HepG2 (cell line): ENCODE measurements at regions not wholly inside any gene's neighbourhood (a gene's known extent, or its start where the extent isn't known, plus 50 kb on each side); places are given as distances from the start of the nearest gene placed in this dataset.

Experiments used
- ATAC-seq: fragments of 200-7000 bp; cut with Tn5 transposase; 3 replicates; pipeline ENCODE4 v1.9.1; 2020; ENCODE audit warnings: mild to moderate bottlenecking, moderate library complexity
- BruUV-seq: library from RNA; stranded (reverse); fragments of 400-500 nt; replicated peaks from 2 replicates; lab custom pipeline; 2021; lab: Mats Ljungman, UMichigan
- CTCF ChIA-PET: fragments of 300-600 bp; formaldehyde crosslinking; extraction: SDS; loops from one replicate; lab custom pipeline; 2021; ENCODE audit warnings: low total read pairs, inconsistent platforms, low intra/inter-chr PET ratio; lab: Yijun Ruan, JAX
- POLR2A ChIA-PET: fragments of 350-600 bp; sonication (Branson Sonifier 250); formaldehyde crosslinking; loops from one replicate; lab custom pipeline; 2020; ENCODE audit warnings: antibody characterized with exemption, inconsistent platforms; lab: Yijun Ruan, JAX
- DNase-seq: peaks from one replicate; pipeline ENCODE4 v3.0.0-alpha.2; 2015; ENCODE audit warnings: low spot score
- FAIRE-seq: peaks from 3 replicates; lab custom pipeline; 2011; peaks lifted over from hg19 to GRCh38; lab: Jason Lieb, UNC
- H2AFZ ChIP-seq: one replicate; pipeline ENCODE4 v1.6.1; 2011; ENCODE audit warnings: low read length, inconsistent platforms
- H3K27ac ChIP-seq: fragments of 300-600 bp; 3 replicates; pipeline ENCODE4 v1.8.0; 2011; ENCODE audit warnings: mixed run types, mild to moderate bottlenecking, mixed read lengths, low read length, inconsistent platforms; ENCODE audit not compliant: insufficient read depth; ENCODE audit errors: extremely low read length
- H3K27me3 ChIP-seq, 2 experiments: fragments of 200-600 bp in 1 of 2; 2 replicates in 1 of 2; 3 replicates in 1 of 2; pipeline versions ENCODE4 v1.6.0 to v1.8.0; 2011; ENCODE audit warnings: low read length in 2 of 2, mild to moderate bottlenecking in 2 of 2, moderate library complexity in 2 of 2, inconsistent platforms in 1 of 2; ENCODE audit not compliant: insufficient read depth in 2 of 2, control insufficient read depth in 1 of 2
- H3K36me3 ChIP-seq, 2 experiments: fragments of 200-600 bp in 1 of 2; replicated peaks in 1 of 2; 2 replicates in 1 of 2; 3 replicates in 1 of 2; pipeline versions ENCODE4 v1.5.1 to v1.8.0; 2011; ENCODE audit warnings: low read length in 2 of 2, inconsistent platforms in 1 of 2; ENCODE audit not compliant: insufficient read depth in 2 of 2, control insufficient read depth in 1 of 2
- H3K4me1 ChIP-seq: 2 replicates; pipeline ENCODE4 v1.5.1; 2012; ENCODE audit warnings: low read length, inconsistent platforms; ENCODE audit not compliant: insufficient read depth
- H3K4me2 ChIP-seq: 2 replicates; pipeline ENCODE4 v1.6.0; 2011; ENCODE audit warnings: low read depth, low read length, inconsistent platforms
- H3K4me3 ChIP-seq, 3 experiments: fragments of 200-600 bp in 1 of 3; sonication (generic), shearing (Covaris generic) in 1 of 3; replicated peaks in 1 of 3; 2 replicates each; pipeline ENCODE4 v1.5.1; 2011 to 2016; ENCODE audit warnings: low read length in 3 of 3, inconsistent platforms in 2 of 3, low read depth in 2 of 3, mild to moderate bottlenecking in 2 of 3, control low read depth in 1 of 3, mixed read lengths in 1 of 3; ENCODE audit not compliant: insufficient read depth in 1 of 3
- H3K79me2 ChIP-seq: one replicate; pipeline ENCODE4 v1.6.1; 2011; ENCODE audit warnings: low read length, inconsistent platforms; ENCODE audit not compliant: insufficient read depth
- H3K9ac ChIP-seq: 2 replicates; pipeline ENCODE4 v1.6.0; 2011; ENCODE audit warnings: mild to moderate bottlenecking, low read depth, low read length, inconsistent platforms; ENCODE audit not compliant: insufficient read depth
- H3K9me3 ChIP-seq: 2 replicates; pipeline ENCODE4 v1.5.1; 2012; ENCODE audit warnings: mild to moderate bottlenecking, low read length
- H4K20me1 ChIP-seq: 2 replicates; pipeline ENCODE4 v1.6.0; 2011; ENCODE audit warnings: inconsistent platforms, mild to moderate bottlenecking, low read length, moderate library complexity; ENCODE audit not compliant: insufficient read depth
- CHD2 ChIP-seq: IDR thresholded peaks from 2 replicates; pipeline ENCODE4 v1.6.1; 2011; ENCODE audit warnings: low read depth, low read length, improper control_type of control experiment
- DR1 ChIP-seq: sonication (generic); formaldehyde crosslinking; IDR thresholded peaks from 2 replicates; pipeline ENCODE4 v1.8.0; 2021; ENCODE audit warnings: mild to moderate bottlenecking, missing genetic modification reagents, inconsistent platforms
- ERF ChIP-seq: IDR thresholded peaks from 2 replicates; pipeline ENCODE4 v1.6.1; 2018; ENCODE audit warnings: missing biosample characterization, missing genetic modification reagents
- JARID2 ChIP-seq: sonication (generic); formaldehyde crosslinking; IDR thresholded peaks from 2 replicates; pipeline ENCODE4 v1.8.1; 2023; ENCODE audit warnings: missing genetic modification reagents, inconsistent platforms; ENCODE audit not compliant: insufficient replicate concordance
- KDM2A ChIP-seq: sonication (generic); formaldehyde crosslinking; IDR thresholded peaks from 2 replicates; pipeline ENCODE4 v1.4.0; 2020; ENCODE audit warnings: low read depth, missing genetic modification reagents, borderline replicate concordance
- MEIS1 ChIP-seq: sonication (generic); formaldehyde crosslinking; IDR thresholded peaks from 2 replicates; pipeline ENCODE4 v1.9.0; 2021; ENCODE audit warnings: mild to moderate bottlenecking, missing genetic modification reagents, moderate library complexity, borderline replicate concordance
- WGBS: methylation state at CpG from one replicate; pipeline ENCODE4 v1.1.6; 2017; ENCODE audit warnings: low lambda C conversion rate; 5-methylcytosine and 5-hydroxymethylcytosine counted together
- in situ Hi-C: cut with HindIII; loops from 2 replicates; pipeline ENCODE4 v1.10.0; 2017; ENCODE audit warnings: low pct_unique_long_range_greater_than_20kb; ENCODE audit not compliant: extremely low pct_ligation_motif_present
- intact Hi-C: fragments of 100-400 bp; cut with micrococcal nuclease; formaldehyde crosslinking; loops from one replicate; pipeline ENCODE4 v1.10.0; 2022; ENCODE audit not compliant: unreplicated experiment
- TF ChIP-seq, protein P1 (sequence below): sonication (generic); formaldehyde crosslinking; IDR thresholded peaks from 2 replicates; pipeline ENCODE4 v1.4.0; 2020; ENCODE audit warnings: missing genetic modification reagents

- Histone ChIP-seq H3K79me2 (no peaks in the 10 kb centered on the region), H3K27ac (no peak overlapping the region), H3K4me2 (no peak overlapping the region), H3K4me1 (peaks cover 34% of the 10 kb centered on the region), H4K20me1 (no peaks in the 10 kb centered on the region), H2AFZ (no peak overlapping the region), H3K36me3 (no peaks in the 10 kb centered on the region), H3K4me3 (no peak overlapping the region), H3K9me3 (no peaks in the 10 kb centered on the region), H3K27me3 (no peaks in the 10 kb centered on the region), H3K9ac (no peak overlapping the region)
- ChIA-PET CTCF (no interaction called here), POLR2A (no interaction called here)
- BruUV-seq = no TSS peak
- DNase-seq (no peak), ATAC-seq (no peak), FAIRE-seq (no peak)
- WGBS = 90% methylated on average over 1 of the region's 1 CpG
- in situ Hi-C loops = no loop called here
- TF ChIP-seq, protein P1, sequence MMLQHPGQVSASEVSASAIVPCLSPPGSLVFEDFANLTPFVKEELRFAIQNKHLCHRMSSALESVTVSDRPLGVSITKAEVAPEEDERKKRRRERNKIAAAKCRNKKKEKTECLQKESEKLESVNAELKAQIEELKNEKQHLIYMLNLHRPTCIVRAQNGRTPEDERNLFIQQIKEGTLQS = no peak
- TF ChIP-seq CHD2 (no peak), DR1 (no peak), MEIS1 (CRISPR knock-in tag) (no peak), JARID2 (no peak), KDM2A (CRISPR knock-in tag) (no peak)
- intact Hi-C loops = no loop called here
Observed at GRCh38 chr7:35992436-35992835, 160.6 kb upstream of the EEPD1 start.

DNA sequence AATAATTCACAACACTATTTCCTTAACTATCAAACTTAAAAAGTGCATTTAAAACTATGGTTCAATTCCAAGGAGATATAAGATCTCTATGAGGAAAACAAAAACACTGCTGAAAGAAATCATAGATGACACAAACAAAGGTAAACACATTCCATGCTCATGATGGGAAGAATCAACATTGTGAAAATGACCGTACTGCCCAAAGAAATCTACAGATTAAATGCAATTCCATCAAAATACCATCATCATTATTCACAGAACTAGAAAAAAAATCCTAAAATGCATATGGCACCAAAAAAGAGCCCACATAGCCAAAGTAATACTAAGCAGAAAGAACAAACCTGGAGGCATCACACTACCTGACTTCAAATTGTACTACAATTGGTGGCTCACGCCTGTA is 159.9 kb upstream of the EEPD1 start:
- H3K9ac ChIP-seq = no peak overlapping the region
- BruUV-seq = no TSS peak
- WGBS = 20% methylated on average over 2 of the region's 2 CpGs
- POLR2A ChIA-PET = no interaction called here
- no peaks in the 10 kb centered on the region for H3K79me2 ChIP-seq
- peaks cover 34% of the 10 kb centered on the region for H3K4me1 ChIP-seq
- DNase-seq = no peak
- H3K4me2 ChIP-seq = no peak overlapping the region
- H3K27me3 ChIP-seq = no peaks in the 10 kb centered on the region
- TF ChIP-seq ERF (CRISPR knock-in tag) = no peak
- TF ChIP-seq, all 625 proteins: peak for 0
- in situ Hi-C loops = no loop called here
- no peak for ATAC-seq
- no peak overlapping the region for H2AFZ ChIP-seq
- no peak overlapping the region for H3K4me3 ChIP-seq
- H3K36me3 ChIP-seq = no peaks in the 10 kb centered on the region
- H4K20me1 ChIP-seq = no peaks in the 10 kb centered on the region
- intact Hi-C loops = no loop called here
- H3K9me3 ChIP-seq = no peaks in the 10 kb centered on the region
- no peak for FAIRE-seq
- CTCF ChIA-PET = no interaction called here
- no peak overlapping the region for H3K27ac ChIP-seq
